OCI-LY1 (cell line): ENCODE measurements at regions not wholly inside any gene's neighbourhood (a gene's known extent, or its start where the extent isn't known, plus 50 kb on each side); places are given as distances from the start of the nearest gene placed in this dataset.

ENCODE experiments used
- H2AFZ ChIP-seq: fragments of 200-600 bp; sonication (generic), shearing (Covaris generic); 2 replicates; pipeline ENCODE4 v1.6.0; 2014; ENCODE audit warnings: antibody characterized with exemption, mild to moderate bottlenecking, low read length
- H3F3A ChIP-seq: fragments of 200-600 bp; sonication (generic), shearing (Covaris generic); 2 replicates; pipeline ENCODE4 v1.6.0; 2014; ENCODE audit warnings: mild to moderate bottlenecking, antibody characterized with exemption, low read length, moderate library complexity; ENCODE audit not compliant: insufficient read depth
- H3K27ac ChIP-seq: fragments of 200-600 bp; sonication (generic); 2 replicates; pipeline ENCODE4 v1.5.1; 2014; ENCODE audit warnings: low read length, mixed run types, mild to moderate bottlenecking, low read depth; ENCODE audit not compliant: poor library complexity, severe bottlenecking
- H3K27me3 ChIP-seq: fragments of 200-600 bp; sonication (generic); 2 replicates; pipeline ENCODE4 v1.6.0; 2014; ENCODE audit warnings: antibody characterized with exemption, mild to moderate bottlenecking, low read length, moderate library complexity; ENCODE audit not compliant: insufficient read depth
- H3K36me3 ChIP-seq: fragments of 200-600 bp; sonication (generic); 2 replicates; pipeline ENCODE4 v1.6.1; 2014; ENCODE audit warnings: mild to moderate bottlenecking, antibody characterized with exemption, low read length, moderate library complexity, mixed read lengths; ENCODE audit not compliant: insufficient read depth
- H3K4me1 ChIP-seq: fragments of 200-600 bp; sonication (generic); 2 replicates; pipeline ENCODE4 v1.5.1; 2014; ENCODE audit warnings: mild to moderate bottlenecking, low read length, moderate library complexity; ENCODE audit not compliant: insufficient read depth, severe bottlenecking
- H3K4me2 ChIP-seq: fragments of 200-600 bp; sonication (generic), shearing (Covaris generic); 2 replicates; pipeline ENCODE4 v1.6.1; 2014; ENCODE audit warnings: low read length
- H3K4me3 ChIP-seq: fragments of 200-600 bp; sonication (generic); 2 replicates; pipeline ENCODE4 v1.5.1; 2014; ENCODE audit warnings: low read length, low read depth, mild to moderate bottlenecking, mixed read lengths; ENCODE audit not compliant: poor library complexity, severe bottlenecking
- H3K79me2 ChIP-seq: fragments of 200-600 bp; shearing (Covaris generic); 2 replicates; pipeline ENCODE4 v1.6.1; 2016; ENCODE audit warnings: mixed run types, low read length, mixed read lengths; ENCODE audit not compliant: insufficient read depth
- H3K9ac ChIP-seq: fragments of 200-600 bp; sonication (generic), shearing (Covaris generic); 2 replicates; pipeline ENCODE4 v1.6.1; 2014; ENCODE audit warnings: mild to moderate bottlenecking, low read length, mixed read lengths
- H3K9me2 ChIP-seq: fragments of 200-600 bp; sonication (generic), shearing (Covaris generic); 2 replicates; pipeline ENCODE4 v1.6.1; 2014; ENCODE audit warnings: low read depth, mild to moderate bottlenecking, low read length, mixed read lengths
- H3K9me3 ChIP-seq: fragments of 200-600 bp; shearing (Covaris generic); 2 replicates; pipeline ENCODE4 v1.6.1; 2014; ENCODE audit warnings: low read length, mixed read lengths
- H4K20me1 ChIP-seq: fragments of 200-600 bp; sonication (generic), shearing (Covaris generic); 2 replicates; pipeline ENCODE4 v1.6.0; 2016; ENCODE audit warnings: mild to moderate bottlenecking, low read length; ENCODE audit not compliant: insufficient read depth
- CTCF ChIP-seq: fragments of 200-600 bp; sonication (generic), shearing (Covaris generic); IDR thresholded peaks from 2 replicates; pipeline ENCODE4 v1.5.1; 2017; ENCODE audit warnings: mild to moderate bottlenecking, antibody characterized with exemption, low read length, moderate library complexity, mixed read lengths
- EZH2 ChIP-seq: fragments of 200-600 bp; sonication (generic), shearing (Covaris generic); IDR thresholded peaks from 2 replicates; pipeline ENCODE4 v1.8.0; 2017; ENCODE audit warnings: borderline replicate concordance, mixed run types, mild to moderate bottlenecking, antibody characterized with exemption, low read length, moderate library complexity, mixed read lengths

GRCh38 chr3:72190050-72190449 is 405.1 kb upstream of the PROK2 start:
- Histone ChIP-seq H3K79me2 (no peaks in the 10 kb centered on the region), H3K36me3 (no peaks in the 10 kb centered on the region), H4K20me1 (no peaks in the 10 kb centered on the region), H2AFZ (no peak overlapping the region), H3K4me1 (peaks cover 11% of the 10 kb centered on the region), H3K27me3 (0 out of 2 replicates have a peak, but pooled peaks cover 3% of the 10 kb centered on the region), H3K9me2 (no peaks in the 10 kb centered on the region), H3K4me2 (no peak overlapping the region), H3K27ac (no peak overlapping the region), H3F3A (no peaks in the 10 kb centered on the region), H3K9me3 (no peaks in the 10 kb centered on the region), H3K9ac (no peak overlapping the region), H3K4me3 (no peak overlapping the region)
- TF ChIP-seq CTCF (no peak), EZH2 (no peak)

GRCh38 chr3:72189339-72189738 is 404.4 kb upstream of the PROK2 start:
- Histone ChIP-seq H4K20me1 (no peaks in the 10 kb centered on the region), H3F3A (no peaks in the 10 kb centered on the region), H3K4me3 (no peak overlapping the region), H3K9me3 (no peaks in the 10 kb centered on the region), H3K4me2 (no peak overlapping the region), H3K4me1 (peaks cover 11% of the 10 kb centered on the region), H3K9ac (no peak overlapping the region), H2AFZ (no peak overlapping the region), H3K36me3 (no peaks in the 10 kb centered on the region), H3K27me3 (0 out of 2 replicates have a peak, but pooled peaks cover 3% of the 10 kb centered on the region), H3K27ac (no peak overlapping the region), H3K79me2 (no peaks in the 10 kb centered on the region), H3K9me2 (no peaks in the 10 kb centered on the region)
- TF ChIP-seq CTCF (no peak), EZH2 (no peak)

DNA sequence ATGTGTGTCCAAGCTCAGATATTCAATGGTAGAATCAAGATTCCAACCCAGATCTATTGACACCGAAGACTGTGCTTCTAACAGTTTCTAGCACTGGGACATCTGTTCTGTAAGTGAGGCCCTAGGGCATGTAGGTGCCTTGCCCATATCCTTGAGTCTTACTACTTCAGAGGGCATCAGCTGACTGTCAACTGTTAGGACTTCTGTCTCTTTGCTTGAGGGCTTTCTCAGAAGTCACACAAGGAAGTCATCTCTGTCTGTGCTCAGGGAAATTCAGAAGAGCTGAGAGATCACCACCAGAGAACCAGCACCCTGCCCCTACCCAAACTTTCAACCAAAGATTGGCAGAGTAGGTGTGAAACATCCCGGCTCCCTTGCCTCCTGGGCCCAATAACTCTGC is 403.6 kb upstream of the PROK2 start:
- H3K36me3 ChIP-seq, result no peaks in the 10 kb centered on the region; the same call in 1 of the 2 replicates
- no peaks in the 10 kb centered on the region for H4K20me1 ChIP-seq
- peaks cover 11% of the 10 kb centered on the region for H3K4me1 ChIP-seq
- no peaks in the 10 kb centered on the region for H3K9me2 ChIP-seq
- H3K4me3 ChIP-seq, result no peak overlapping the region
- H3K79me2 ChIP-seq, result no peaks in the 10 kb centered on the region
- no peak for TF ChIP-seq CTCF
- TF ChIP-seq EZH2, result no peak
- H3K4me2 ChIP-seq, result no peak overlapping the region
- H3K27me3 ChIP-seq, result 0 out of 2 replicates have a peak, but pooled peaks cover 3% of the 10 kb centered on the region
- no peaks in the 10 kb centered on the region for H3K9me3 ChIP-seq
- H2AFZ ChIP-seq, result no peak overlapping the region
- no peak overlapping the region for H3K9ac ChIP-seq
- H3F3A ChIP-seq, result no peaks in the 10 kb centered on the region
- H3K27ac ChIP-seq, result no peak overlapping the region
